Endothelial cell of umbilical vein (primary cell): ENCODE measurements at regions not wholly inside any gene's neighbourhood (a gene's known extent, or its start where the extent isn't known, plus 50 kb on each side); places are given as distances from the start of the nearest gene placed in this dataset.

ENCODE experiments used
- BruUV-seq: library from RNA; stranded (reverse); fragments of 400-500 nt; replicated peaks from 2 replicates; lab custom pipeline; 2021; lab: Mats Ljungman, UMichigan
- CTCF ChIA-PET: fragments of 300-600, 350-600 bp; sonication (Branson Sonifier 250); formaldehyde crosslinking; loops from one replicate; lab custom pipeline; 2021; ENCODE audit warnings: antibody characterized with exemption, inconsistent platforms; lab: Charles Lee
- POLR2A ChIA-PET: fragments of 300-600, 350-600 bp; sonication (Branson Sonifier 250); formaldehyde crosslinking; loops from one replicate; lab custom pipeline; 2021; ENCODE audit warnings: antibody characterized with exemption, inconsistent platforms; lab: Charles Lee
- DNase-seq: peaks from one replicate; pipeline ENCODE4 v3.0.0-alpha.2; 2011; ENCODE audit warnings: low read depth, low spot score
- FAIRE-seq: peaks from 2 replicates; lab custom pipeline; 2011; peaks lifted over from hg19 to GRCh38; lab: Jason Lieb, UNC
- H2AFZ ChIP-seq: 2 replicates; pipeline ENCODE4 v1.6.0; 2012; ENCODE audit warnings: low read depth, low read length, control low read depth, inconsistent platforms
- H3K27ac ChIP-seq: 2 replicates; pipeline ENCODE4 v1.5.1; 2011; ENCODE audit warnings: low read depth, mild to moderate bottlenecking, control low read depth, low read length, moderate library complexity; ENCODE audit not compliant: insufficient read depth
- H3K27me3 ChIP-seq, 2 experiments: 2 replicates each; pipeline versions ENCODE4 v1.6.0 to v1.6.1; 2011; ENCODE audit warnings: low read length in 2 of 2, mixed read lengths in 1 of 2; ENCODE audit not compliant: control insufficient read depth in 2 of 2, insufficient read depth in 2 of 2
- H3K36me3 ChIP-seq, 2 experiments: 2 replicates in 1 of 2; 3 replicates in 1 of 2; pipeline ENCODE4 v1.5.1; 2011; ENCODE audit warnings: low read length in 2 of 2, mild to moderate bottlenecking in 1 of 2, moderate library complexity in 1 of 2; ENCODE audit not compliant: control insufficient read depth in 2 of 2, insufficient read depth in 2 of 2; ENCODE audit errors: extremely low read depth in 1 of 2
- H3K4me1 ChIP-seq: 3 replicates; pipeline ENCODE4 v1.5.1; 2011; ENCODE audit warnings: mild to moderate bottlenecking, low read length; ENCODE audit not compliant: control insufficient read depth, insufficient read depth; ENCODE audit errors: extremely low read depth
- H3K4me2 ChIP-seq: 2 replicates; pipeline ENCODE4 v1.6.1; 2011; ENCODE audit warnings: low read length, control low read depth, mixed read lengths; ENCODE audit not compliant: insufficient read depth
- H3K4me3 ChIP-seq, 3 experiments: fragments of 200-600 bp in 1 of 3; sonication (generic), shearing (Covaris generic) in 1 of 3; replicated peaks in 1 of 3; 2 replicates each; pipeline ENCODE4 v1.5.1; 2011 to 2016; ENCODE audit warnings: control low read depth in 3 of 3, low read length in 3 of 3, mild to moderate bottlenecking in 2 of 3, inconsistent platforms in 1 of 3, low read depth in 1 of 3, moderate library complexity in 1 of 3; ENCODE audit not compliant: insufficient read depth in 1 of 3
- H3K79me2 ChIP-seq: 2 replicates; pipeline ENCODE4 v1.6.0; 2012; ENCODE audit warnings: low read length, inconsistent platforms; ENCODE audit not compliant: control insufficient read depth, insufficient read depth
- H3K9ac ChIP-seq: replicated peaks from 2 replicates; pipeline ENCODE3; 2011; ENCODE audit warnings: low read length, control low read depth; ENCODE audit not compliant: insufficient read depth; ENCODE audit errors: extremely low read depth
- H3K9me1 ChIP-seq: replicated peaks from 3 replicates; pipeline ENCODE4 v1.6.0; 2011; ENCODE audit warnings: mild to moderate bottlenecking, low read length; ENCODE audit not compliant: control insufficient read depth, insufficient read depth; ENCODE audit errors: extremely low read depth
- H3K9me3 ChIP-seq: replicated peaks from 2 replicates; pipeline ENCODE4 v1.5.1; 2012; ENCODE audit warnings: low read length, inconsistent platforms; ENCODE audit not compliant: control insufficient read depth, insufficient read depth
- H4K20me1 ChIP-seq: replicated peaks from 2 replicates; pipeline ENCODE3; 2011; ENCODE audit warnings: mild to moderate bottlenecking, low read length; ENCODE audit not compliant: control insufficient read depth, insufficient read depth; ENCODE audit errors: extremely low read depth
- EZH2 ChIP-seq: IDR thresholded peaks from 2 replicates; pipeline ENCODE4 v1.6.1; 2012; ENCODE audit warnings: borderline replicate concordance, low read depth, mild to moderate bottlenecking, moderate library complexity, low read length, inconsistent platforms; ENCODE audit not compliant: severe bottlenecking
- FOS ChIP-seq: IDR thresholded peaks from 2 replicates; pipeline ENCODE4 v1.6.1; 2011; ENCODE audit warnings: mild to moderate bottlenecking, low read length, moderate library complexity, borderline replicate concordance; ENCODE audit not compliant: insufficient read depth
- GATA2 ChIP-seq: IDR thresholded peaks from 2 replicates; pipeline ENCODE4 v1.7.0; 2011; ENCODE audit warnings: low read depth, mild to moderate bottlenecking, moderate library complexity, mixed read lengths, low read length; ENCODE audit not compliant: insufficient read length, insufficient read depth
- JUN ChIP-seq: IDR thresholded peaks from 2 replicates; pipeline ENCODE4 v1.6.1; 2011; ENCODE audit warnings: borderline replicate concordance, low read depth; ENCODE audit not compliant: insufficient read length, insufficient read depth
- MYC ChIP-seq: IDR thresholded peaks from one replicate; pipeline ENCODE4 v1.6.1; 2011; ENCODE audit warnings: mild to moderate bottlenecking, low read depth, low read length
- POLR2A ChIP-seq: IDR thresholded peaks from 2 replicates; pipeline ENCODE4 v1.6.1; 2012; ENCODE audit warnings: low read depth, mild to moderate bottlenecking, control low read depth, low read length
- POLR2AphosphoS5 ChIP-seq: IDR thresholded peaks from 2 replicates; pipeline ENCODE4 v1.6.1; 2012; ENCODE audit warnings: low read depth, mild to moderate bottlenecking, control low read depth, low read length, moderate library complexity; ENCODE audit not compliant: insufficient read depth
- dilution Hi-C: fragments of 300-500 bp; cut with MboI; formaldehyde crosslinking; loops from one replicate; pipeline ENCODE4 v1.15.0; 2019; ENCODE audit warnings: low sequenced_read_pairs; ENCODE audit not compliant: extremely low pct_ligation_motif_present
- intact Hi-C: fragments of 100-400 bp; cut with micrococcal nuclease; formaldehyde crosslinking; loops from one replicate; pipeline ENCODE4 v1.10.0; 2022
- TF ChIP-seq, protein P1 (sequence below): IDR thresholded peaks from 2 replicates; pipeline ENCODE4 v1.6.1; 2011; ENCODE audit not compliant: insufficient read depth, insufficient read length
- TF ChIP-seq, protein P2 (sequence below), 2 donors: IDR thresholded peaks; 1 replicate in 1 of 2; 2 replicates in 1 of 2; pipeline ENCODE4 v1.5.1; 2011; ENCODE audit warnings: low read length in 2 of 2, mild to moderate bottlenecking in 2 of 2, moderate library complexity in 2 of 2, control low read depth in 1 of 2, inconsistent platforms in 1 of 2, low read depth in 1 of 2; ENCODE audit not compliant: insufficient read depth in 1 of 2; ENCODE audit errors: extremely low read depth in 1 of 2

DNA sequence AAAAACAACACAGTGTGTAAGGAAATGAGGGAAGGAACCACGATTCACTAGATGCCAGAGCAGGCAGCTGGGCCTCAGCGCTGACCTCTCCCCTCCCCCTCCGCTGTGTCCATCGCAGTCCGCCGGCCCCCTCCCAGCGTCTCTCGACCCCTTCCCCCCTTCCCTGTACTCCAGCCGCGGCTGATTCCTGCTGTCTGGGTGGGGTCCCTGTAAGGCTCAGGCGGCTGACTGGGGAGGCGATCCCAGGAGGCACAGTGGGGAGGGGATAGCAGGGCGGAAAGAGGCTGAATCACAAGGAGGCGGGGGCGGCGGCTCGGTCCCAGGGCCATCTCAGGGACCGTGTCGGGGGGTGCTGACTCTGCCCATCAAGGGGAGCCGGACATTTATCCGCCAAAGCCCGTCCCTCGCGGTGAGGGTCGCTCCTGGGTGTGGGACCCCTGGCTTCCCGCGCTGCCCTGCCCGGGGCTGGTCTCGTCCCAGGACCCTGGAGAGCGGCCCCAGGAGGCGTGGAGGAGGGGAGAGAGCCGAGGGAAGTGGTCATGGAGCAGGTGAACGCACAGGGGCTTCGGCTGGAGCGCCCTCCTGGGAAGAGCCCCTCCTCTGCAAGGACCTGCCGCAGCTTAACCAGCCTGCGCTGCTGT lies 241.9 kb downstream of the PTPRU start:
- intact Hi-C loops: no loop called here

DNA sequence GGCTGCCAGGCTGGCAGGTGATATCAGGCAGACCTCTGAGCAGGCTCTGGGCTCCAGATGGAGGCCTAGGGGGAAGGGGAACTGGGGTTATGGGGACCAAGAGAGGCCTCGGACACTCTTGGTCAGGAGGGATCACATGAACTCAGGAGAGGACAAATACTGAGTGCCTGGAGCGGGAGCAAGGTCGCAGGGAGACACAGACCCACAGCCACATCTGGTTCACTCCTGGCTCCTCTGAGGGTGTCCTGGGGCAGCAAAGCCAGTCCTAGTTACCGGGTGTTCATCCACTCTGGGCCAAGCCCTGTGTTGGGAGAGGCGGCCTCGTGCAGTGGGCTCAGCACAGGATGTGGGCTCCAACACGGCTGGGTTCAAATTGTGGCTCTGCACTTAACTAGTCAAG lies 239.0 kb downstream of the PTPRU start:
- dilution Hi-C loops: no loop called here
- no peak for FAIRE-seq

More for the DNA sequence above, 241.9 kb downstream of the PTPRU start:
- Histone ChIP-seq H3K27me3 (peaks cover 0 to 7% of the 10 kb centered on the region in 2 experiments), H3K79me2 (no peaks in the 10 kb centered on the region), H3K27ac (no peak overlapping the region), H2AFZ (no peak overlapping the region), H3K9ac (no peak overlapping the region), H3K36me3 (no peaks in the 10 kb centered on the region), H4K20me1 (no peaks in the 10 kb centered on the region), H3K4me2 (no peak overlapping the region), H3K4me1 (no peaks in the 10 kb centered on the region), H3K9me1 (no peaks in the 10 kb centered on the region), H3K4me3 (no peak overlapping the region), H3K9me3 (no peaks in the 10 kb centered on the region)
- ChIA-PET CTCF (no interaction called here), POLR2A (no interaction called here)
- DNase-seq (no peak), FAIRE-seq (no peak)
- no peak for TF ChIP-seq POLR2A
- BruUV-seq: no TSS peak
- dilution Hi-C loops: no loop called here

More for the DNA sequence above, 239.0 kb downstream of the PTPRU start:
- Histone ChIP-seq H3K9me1 (no peaks in the 10 kb centered on the region), H3K27me3 (peaks cover 0 to 7% of the 10 kb centered on the region in 2 experiments), H3K4me1 (no peaks in the 10 kb centered on the region), H3K9me3 (no peaks in the 10 kb centered on the region), H3K9ac (no peak overlapping the region), H3K79me2 (no peaks in the 10 kb centered on the region), H3K4me2 (no peak overlapping the region), H2AFZ (no peak overlapping the region), H3K36me3 (no peaks in the 10 kb centered on the region), H3K4me3 (no peak overlapping the region), H3K27ac (no peak overlapping the region), H4K20me1 (no peaks in the 10 kb centered on the region)
- no peak for DNase-seq
- BruUV-seq: no TSS peak
- intact Hi-C loops: no loop called here
- CTCF ChIA-PET: no interaction called here
- POLR2A ChIA-PET: no interaction called here
- TF ChIP-seq GATA2 (no peak), EZH2 (no peak), MYC (no peak), POLR2AphosphoS5 (no peak), POLR2A (no peak), FOS (no peak), JUN (no peak)
- TF ChIP-seq, protein P1, sequence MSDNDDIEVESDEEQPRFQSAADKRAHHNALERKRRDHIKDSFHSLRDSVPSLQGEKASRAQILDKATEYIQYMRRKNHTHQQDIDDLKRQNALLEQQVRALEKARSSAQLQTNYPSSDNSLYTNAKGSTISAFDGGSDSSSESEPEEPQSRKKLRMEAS: no peak
- TF ChIP-seq, protein P2, sequence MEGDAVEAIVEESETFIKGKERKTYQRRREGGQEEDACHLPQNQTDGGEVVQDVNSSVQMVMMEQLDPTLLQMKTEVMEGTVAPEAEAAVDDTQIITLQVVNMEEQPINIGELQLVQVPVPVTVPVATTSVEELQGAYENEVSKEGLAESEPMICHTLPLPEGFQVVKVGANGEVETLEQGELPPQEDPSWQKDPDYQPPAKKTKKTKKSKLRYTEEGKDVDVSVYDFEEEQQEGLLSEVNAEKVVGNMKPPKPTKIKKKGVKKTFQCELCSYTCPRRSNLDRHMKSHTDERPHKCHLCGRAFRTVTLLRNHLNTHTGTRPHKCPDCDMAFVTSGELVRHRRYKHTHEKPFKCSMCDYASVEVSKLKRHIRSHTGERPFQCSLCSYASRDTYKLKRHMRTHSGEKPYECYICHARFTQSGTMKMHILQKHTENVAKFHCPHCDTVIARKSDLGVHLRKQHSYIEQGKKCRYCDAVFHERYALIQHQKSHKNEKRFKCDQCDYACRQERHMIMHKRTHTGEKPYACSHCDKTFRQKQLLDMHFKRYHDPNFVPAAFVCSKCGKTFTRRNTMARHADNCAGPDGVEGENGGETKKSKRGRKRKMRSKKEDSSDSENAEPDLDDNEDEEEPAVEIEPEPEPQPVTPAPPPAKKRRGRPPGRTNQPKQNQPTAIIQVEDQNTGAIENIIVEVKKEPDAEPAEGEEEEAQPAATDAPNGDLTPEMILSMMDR (IDR thresholded peaks at IDR 0.05; ENCODE audit: extremely low read depth in 1 of 2, insufficient read depth in 1 of 2, low read depth in 1 of 2, low read length in 2 of 2): no peak
